ENCODE measurements at regions not wholly inside any gene's neighbourhood (a gene's known extent, or its start where the extent isn't known, plus 50 kb on each side); places are given as distances from the start of the nearest gene placed in this dataset.

DNA sequence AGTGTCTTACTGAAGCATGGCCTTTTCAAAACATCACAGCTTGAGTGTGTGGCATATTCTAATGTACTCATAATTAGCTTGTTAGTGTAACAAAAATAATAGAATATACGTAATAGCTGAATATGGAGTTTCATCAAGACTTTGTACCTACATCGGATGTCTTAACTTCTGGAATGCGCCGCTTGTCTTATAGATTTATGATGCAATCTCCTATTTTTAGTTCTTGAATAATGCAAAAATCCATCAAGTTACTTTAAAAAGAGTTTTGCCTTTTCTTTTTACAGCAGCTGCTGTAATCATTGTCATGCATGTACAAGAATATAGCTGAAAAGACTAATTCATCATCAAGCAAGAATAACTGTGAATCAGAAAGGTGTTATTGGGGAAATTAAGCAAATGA is 140.7 kb upstream of the SCN7A start:
- TF ChIP-seq CTCF (optimal IDR thresholded peaks at IDR 0.05 in 1 of 3, IDR thresholded peaks at IDR 0.05 in 1 of 3, conservative IDR thresholded peaks at IDR 0.05 in 1 of 3; ENCODE audit: extremely low read depth in 1 of 3, insufficient read depth in 2 of 3, low read length in 3 of 3) (no peak), EZH2 (IDR thresholded peaks at IDR 0.05; ENCODE audit: low read length) (no peak)
- Histone ChIP-seq H3K4me3 (ENCODE audit: control insufficient read depth in 2 of 3, extremely low read depth in 1 of 3, insufficient read depth in 2 of 3, low read depth in 1 of 3, low read length in 3 of 3) (no peak overlapping the region), H3K9me1 (ENCODE audit: control insufficient read depth, extremely low read depth, insufficient read depth, low read length) (no peaks in the 10 kb centered on the region), H3K27ac (ENCODE audit: control insufficient read depth, insufficient read depth, low read length) (no peak overlapping the region), H2AFZ (ENCODE audit: control insufficient read depth, low read length) (no peak overlapping the region), H3K36me3 (ENCODE audit: control insufficient read depth in 2 of 2, extremely low read depth in 1 of 2, insufficient read depth in 2 of 2, low read length in 2 of 2) (no peaks in the 10 kb centered on the region), H3K79me2 (ENCODE audit: control insufficient read depth, insufficient read depth, low read length) (no peaks in the 10 kb centered on the region), H3K9me3 (ENCODE audit: control insufficient read depth, low read depth, low read length) (no peaks in the 10 kb centered on the region), H3K27me3 (ENCODE audit: control insufficient read depth, extremely low read depth, insufficient read depth, low read length) (no peaks in the 10 kb centered on the region), H4K20me1 (ENCODE audit: control insufficient read depth, extremely low read depth, insufficient read depth, low read length) (no peaks in the 10 kb centered on the region), H3K4me1 (ENCODE audit: control insufficient read depth, extremely low read depth, insufficient read depth, low read length) (no peaks in the 10 kb centered on the region), H3K9ac (ENCODE audit: control insufficient read depth, extremely low read depth, insufficient read depth, low read length) (no peak overlapping the region), H3K4me2 (ENCODE audit: control insufficient read depth, extremely low read depth, insufficient read depth, low read depth, low read length) (no peak overlapping the region)
- dilution Hi-C loops (cut with MboI; ENCODE audit: extremely low pct_ligation_motif_present, low sequenced_read_pairs) = no loop called here
- DNase-seq (ENCODE audit: low read depth, low spot score) = no peak
- no peak for FAIRE-seq

DNA sequence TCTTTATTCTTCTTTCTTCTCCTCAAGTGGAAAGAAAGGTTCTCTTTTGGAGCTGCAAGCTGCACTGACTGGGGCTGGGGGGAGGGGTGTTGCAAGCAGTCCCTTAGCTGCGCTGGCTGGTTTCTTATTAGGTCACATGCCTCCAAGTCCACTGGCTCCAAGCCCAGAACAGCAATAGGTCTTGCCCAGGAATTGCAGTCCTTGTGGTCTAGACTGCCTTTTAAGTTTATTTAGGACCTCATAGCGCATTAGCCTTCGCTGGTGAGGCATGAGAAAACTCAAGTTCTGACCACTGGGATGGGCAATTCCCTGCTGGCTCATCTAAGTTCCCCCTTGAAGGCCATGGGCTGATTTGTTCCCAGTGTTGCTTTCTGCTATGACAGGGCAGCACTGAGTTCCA is 138.6 kb upstream of the SCN7A start:
- dilution Hi-C loops (cut with MboI; ENCODE audit: extremely low pct_ligation_motif_present, low sequenced_read_pairs) = no loop called here
- Histone ChIP-seq H3K4me3 (ENCODE audit: control insufficient read depth in 2 of 3, extremely low read depth in 1 of 3, insufficient read depth in 2 of 3, low read depth in 1 of 3, low read length in 3 of 3) (no peak overlapping the region), H2AFZ (ENCODE audit: control insufficient read depth, low read length) (no peak overlapping the region), H3K27me3 (ENCODE audit: control insufficient read depth, extremely low read depth, insufficient read depth, low read length) (no peaks in the 10 kb centered on the region), H3K27ac (ENCODE audit: control insufficient read depth, insufficient read depth, low read length) (no peak overlapping the region), H3K4me2 (ENCODE audit: control insufficient read depth, extremely low read depth, insufficient read depth, low read depth, low read length) (no peak overlapping the region), H3K9me1 (ENCODE audit: control insufficient read depth, extremely low read depth, insufficient read depth, low read length) (no peaks in the 10 kb centered on the region), H3K9ac (ENCODE audit: control insufficient read depth, extremely low read depth, insufficient read depth, low read length) (no peak overlapping the region), H4K20me1 (ENCODE audit: control insufficient read depth, extremely low read depth, insufficient read depth, low read length) (no peaks in the 10 kb centered on the region), H3K4me1 (ENCODE audit: control insufficient read depth, extremely low read depth, insufficient read depth, low read length) (no peaks in the 10 kb centered on the region), H3K79me2 (ENCODE audit: control insufficient read depth, insufficient read depth, low read length) (no peaks in the 10 kb centered on the region), H3K9me3 (ENCODE audit: control insufficient read depth, low read depth, low read length) (no peaks in the 10 kb centered on the region), H3K36me3 (ENCODE audit: control insufficient read depth in 2 of 2, extremely low read depth in 1 of 2, insufficient read depth in 2 of 2, low read length in 2 of 2) (no peaks in the 10 kb centered on the region)
- TF ChIP-seq EZH2 (IDR thresholded peaks at IDR 0.05; ENCODE audit: low read length) (no peak), CTCF (optimal IDR thresholded peaks at IDR 0.05 in 1 of 3, IDR thresholded peaks at IDR 0.05 in 1 of 3, conservative IDR thresholded peaks at IDR 0.05 in 1 of 3; ENCODE audit: extremely low read depth in 1 of 3, insufficient read depth in 2 of 3, low read length in 3 of 3) (no peak)
- DNase-seq (ENCODE audit: low read depth, low spot score) (no peak), FAIRE-seq (no peak)
